Activated CD4-positive, alpha-beta T cell treated with anti-CD3 and anti-CD28 coated beads for 36 hours (primary cell): ENCODE measurements at regions not wholly inside any gene's neighbourhood (a gene's known extent, or its start where the extent isn't known, plus 50 kb on each side); places are given as distances from the start of the nearest gene placed in this dataset.
"Not testable (repeated sequence)": the region's sequence is repeated elsewhere in the genome, so short reads cannot be mapped to it uniquely, and the experiment has no call there.

Experiments
- ATAC-seq: fragments of 200-7000 bp; cut with Tn5 transposase; one replicate; pipeline ENCODE4 v1.10.0; 2021; ENCODE audit warnings: mild to moderate bottlenecking, moderate library complexity
- CTCF ChIA-PET: fragments of 350-600 bp; sonication (Branson Sonifier 250); formaldehyde crosslinking; loops from one replicate; lab custom pipeline; 2021; ENCODE audit warnings: antibody characterized with exemption; lab: Charles Lee
- POLR2A ChIA-PET: fragments of 350-600 bp; sonication (Branson Sonifier 250); formaldehyde crosslinking; loops from one replicate; lab custom pipeline; 2021; ENCODE audit warnings: antibody characterized with exemption, inconsistent platforms; lab: Charles Lee
- DNase-seq: peaks from one replicate; pipeline ENCODE4 v3.0.0-alpha.2; 2020
- H3K27ac Mint-ChIP-seq: one replicate; pipeline ENCODE4 v1.8.0; 2021; ENCODE audit warnings: mixed read lengths
- H3K27me3 Mint-ChIP-seq: one replicate; pipeline ENCODE4 v1.8.0; 2021; ENCODE audit warnings: mixed read lengths
- H3K36me3 Mint-ChIP-seq: one replicate; pipeline ENCODE4 v1.8.0; 2021; ENCODE audit warnings: low read depth, mixed read lengths
- H3K4me1 Mint-ChIP-seq: one replicate; pipeline ENCODE4 v1.8.0; 2021; ENCODE audit warnings: mixed read lengths
- H3K4me3 Mint-ChIP-seq: one replicate; pipeline ENCODE4 v1.8.0; 2021; ENCODE audit warnings: mild to moderate bottlenecking, moderate library complexity, mixed read lengths
- H3K9me3 Mint-ChIP-seq: one replicate; pipeline ENCODE4 v1.8.0; 2021; ENCODE audit warnings: low read depth, mixed read lengths
- intact Hi-C, 2 experiments: fragments of 100-400 bp; cut with DNase I in 1 of 2; cut with micrococcal nuclease in 1 of 2; formaldehyde crosslinking; loops; one replicate each; pipeline versions ENCODE4 v1.14.2 to v1.15.1; 2022 to 2024; cut with DNase I, micrococcal nuclease

DNA sequence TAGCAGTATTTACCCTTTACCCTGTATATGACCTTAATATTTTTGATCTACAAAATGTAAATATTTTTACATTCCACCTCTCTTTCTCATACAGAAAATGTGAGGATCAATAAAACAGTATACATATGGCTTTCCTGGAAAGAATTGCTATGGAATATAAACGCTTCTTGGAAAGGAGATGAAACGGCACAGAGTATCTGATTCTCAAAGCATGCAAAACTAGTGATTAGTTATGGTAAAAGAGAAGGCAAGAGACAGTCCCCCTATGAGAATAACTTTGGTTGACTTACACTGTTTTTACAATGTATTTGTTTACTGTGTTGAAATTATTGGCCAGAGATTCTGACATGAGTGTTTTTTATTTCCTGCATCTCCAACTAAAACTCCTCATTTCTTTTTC is 204.6 kb upstream of the C21orf91 start:
- H3K36me3 Mint-ChIP-seq: no peaks in the 10 kb centered on the region
- ATAC-seq (no peak), DNase-seq (no peak)
- ChIA-PET CTCF (no interaction called here), POLR2A (no interaction called here)
- no peaks in the 10 kb centered on the region for H3K27me3 Mint-ChIP-seq
- H3K4me3 Mint-ChIP-seq: no peak overlapping the region
- intact Hi-C loops: no loop called here
- no peaks in the 10 kb centered on the region for H3K4me1 Mint-ChIP-seq
- no peaks in the 10 kb centered on the region for H3K9me3 Mint-ChIP-seq
- no peak overlapping the region for H3K27ac Mint-ChIP-seq

DNA sequence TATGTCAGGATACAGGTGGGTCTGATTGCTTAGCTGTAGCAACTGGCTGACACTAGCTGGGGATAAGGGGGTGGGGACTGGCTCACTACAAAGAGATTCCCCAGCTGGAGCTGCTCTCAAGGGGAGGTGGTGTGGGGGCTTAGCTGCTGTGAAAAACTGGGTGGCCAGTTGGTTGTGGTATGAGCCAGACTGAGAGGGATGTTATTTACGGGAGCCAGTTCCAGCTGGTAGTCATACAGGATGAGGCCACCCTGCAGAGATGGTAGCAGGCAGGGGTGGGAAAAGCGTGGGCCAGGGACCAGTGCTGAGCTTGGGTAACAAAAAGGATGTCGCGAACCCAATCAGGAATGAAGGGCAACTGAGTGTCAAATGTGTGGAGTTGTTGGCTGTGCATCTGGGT is 204.0 kb upstream of the C21orf91 start:
- Mint-ChIP-seq H3K9me3 (no peaks in the 10 kb centered on the region), H3K27me3 (no peaks in the 10 kb centered on the region), H3K27ac (no peak overlapping the region), H3K4me1 (no peaks in the 10 kb centered on the region), H3K36me3 (no peaks in the 10 kb centered on the region), H3K4me3 (no peak overlapping the region)
- intact Hi-C loops: no loop called here
- no peak for DNase-seq
- POLR2A ChIA-PET: no interaction called here
- ATAC-seq: no peak
- CTCF ChIA-PET: no interaction called here

DNA sequence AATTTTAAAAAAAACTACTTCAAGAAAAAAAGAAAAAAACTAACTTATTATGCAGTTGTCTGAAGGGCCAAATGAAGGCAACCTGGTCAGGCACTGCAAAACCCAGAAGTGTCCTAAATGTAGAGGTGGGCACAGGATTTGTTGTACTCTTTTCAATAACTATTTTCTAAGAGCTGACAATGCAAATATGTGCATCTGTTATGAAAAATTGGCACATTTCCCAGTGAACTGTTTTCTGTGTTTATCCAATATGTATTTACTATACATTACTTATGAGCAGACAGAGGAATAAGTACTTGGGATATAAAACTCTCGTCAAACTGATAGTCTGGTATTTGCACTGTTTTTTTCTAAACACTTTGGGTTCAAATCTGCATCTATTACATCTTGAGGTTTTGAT is 188.0 kb upstream of the C21orf91 start:
- intact Hi-C loops: no loop called here
- no peaks in the 10 kb centered on the region for H3K9me3 Mint-ChIP-seq
- H3K4me1 Mint-ChIP-seq: no peaks in the 10 kb centered on the region
- H3K36me3 Mint-ChIP-seq: no peaks in the 10 kb centered on the region
- ChIA-PET POLR2A (no interaction called here), CTCF (no interaction called here)
- no peak for DNase-seq
- H3K4me3 Mint-ChIP-seq: no peak overlapping the region
- no peak for ATAC-seq
- H3K27me3 Mint-ChIP-seq: no peaks in the 10 kb centered on the region
- H3K27ac Mint-ChIP-seq: no peak overlapping the region

DNA sequence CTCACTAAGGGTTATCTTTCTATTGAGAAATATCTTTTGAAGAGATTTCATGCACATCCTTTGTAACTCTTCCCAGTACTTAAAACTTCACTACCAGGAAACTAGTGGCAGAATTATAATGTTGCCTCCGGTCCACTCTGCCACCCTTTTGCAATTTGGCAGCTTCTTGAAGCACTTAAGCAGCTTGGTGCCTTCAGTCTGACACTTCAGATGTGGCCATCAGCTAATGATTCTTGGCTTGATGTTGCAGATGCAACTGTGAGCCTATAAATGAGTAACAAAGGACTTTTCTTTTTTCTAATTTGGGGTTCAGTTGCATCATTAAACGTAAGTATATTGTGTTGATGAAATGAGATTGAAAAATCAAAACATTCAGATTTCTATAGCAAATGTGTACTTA is 187.5 kb upstream of the C21orf91 start:
- no peaks in the 10 kb centered on the region for H3K27me3 Mint-ChIP-seq
- H3K4me3 Mint-ChIP-seq: no peak overlapping the region
- ChIA-PET POLR2A (no interaction called here), CTCF (no interaction called here)
- ATAC-seq (no peak), DNase-seq (no peak)
- no peaks in the 10 kb centered on the region for H3K36me3 Mint-ChIP-seq
- intact Hi-C loops: no loop called here
- no peaks in the 10 kb centered on the region for H3K4me1 Mint-ChIP-seq
- no peak overlapping the region for H3K27ac Mint-ChIP-seq
- no peaks in the 10 kb centered on the region for H3K9me3 Mint-ChIP-seq

DNA sequence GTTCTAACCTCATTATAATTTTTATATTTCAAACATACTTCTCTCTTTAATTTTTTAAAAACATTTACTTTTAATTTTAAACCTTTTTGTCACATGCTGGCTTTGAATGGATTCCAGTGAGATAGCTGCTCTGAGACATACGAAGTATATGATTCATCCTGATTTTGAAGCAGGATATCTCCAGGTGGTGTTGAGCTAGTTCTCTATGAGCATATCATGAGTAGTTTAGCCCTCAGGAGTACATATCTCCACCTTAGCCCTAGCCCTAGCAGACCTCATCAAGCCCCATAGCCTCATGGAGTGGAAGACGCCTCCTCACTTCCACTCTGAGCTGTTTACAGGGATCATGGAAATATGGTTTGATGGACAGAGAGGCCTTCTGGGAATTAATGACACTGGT is 183.2 kb upstream of the C21orf91 start:
- POLR2A ChIA-PET: no interaction called here
- Mint-ChIP-seq H3K27ac (no peak overlapping the region), H3K9me3 (no peaks in the 10 kb centered on the region), H3K4me3 (no peak overlapping the region), H3K27me3 (no peaks in the 10 kb centered on the region), H3K4me1 (no peaks in the 10 kb centered on the region), H3K36me3 (no peaks in the 10 kb centered on the region)
- ATAC-seq (no peak), DNase-seq (no peak)
- intact Hi-C loops: no loop called here
- CTCF ChIA-PET: no interaction called here

DNA sequence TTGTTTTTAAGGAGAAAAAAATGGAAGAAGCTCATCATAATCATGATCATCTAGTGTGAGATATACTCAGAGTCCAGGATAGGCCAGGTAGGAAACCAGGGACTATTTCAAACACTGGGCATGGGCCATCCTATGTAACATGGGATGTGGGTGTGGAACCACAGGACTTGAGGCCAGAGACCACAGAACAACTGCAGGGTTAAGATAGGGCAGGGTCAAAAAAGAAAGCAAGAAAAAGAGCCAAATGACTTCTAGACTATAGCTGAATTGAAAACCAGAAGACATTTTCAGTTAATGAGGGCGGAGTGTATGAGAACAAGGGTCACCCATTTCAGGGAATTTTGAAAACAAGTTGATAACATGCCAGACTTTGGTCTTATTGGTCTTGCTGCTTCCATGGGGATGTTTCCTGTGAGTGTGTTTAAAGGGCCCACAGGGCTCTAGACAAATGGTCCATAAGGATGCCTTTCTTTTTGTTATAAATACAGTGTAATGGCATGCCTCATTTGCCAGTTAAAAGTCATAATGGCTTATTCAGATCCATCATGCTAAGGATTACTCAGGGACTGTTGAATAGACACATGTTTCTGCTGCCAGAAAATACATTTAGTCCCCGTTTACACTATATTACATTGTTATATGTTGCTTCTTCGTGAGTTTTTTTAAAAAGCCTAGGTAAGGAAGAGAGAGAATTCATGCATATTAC is 182.0 kb upstream of the C21orf91 start:
- no peak for DNase-seq
- intact Hi-C loops: no loop called here
- no peak for ATAC-seq
- no peaks in the 10 kb centered on the region for H3K9me3 Mint-ChIP-seq
- H3K27ac Mint-ChIP-seq: no peak overlapping the region
- H3K4me1 Mint-ChIP-seq: no peaks in the 10 kb centered on the region
- CTCF ChIA-PET: no interaction called here
- no peaks in the 10 kb centered on the region for H3K27me3 Mint-ChIP-seq
- H3K4me3 Mint-ChIP-seq: no peak overlapping the region
- no peaks in the 10 kb centered on the region for H3K36me3 Mint-ChIP-seq
- POLR2A ChIA-PET: no interaction called here

DNA sequence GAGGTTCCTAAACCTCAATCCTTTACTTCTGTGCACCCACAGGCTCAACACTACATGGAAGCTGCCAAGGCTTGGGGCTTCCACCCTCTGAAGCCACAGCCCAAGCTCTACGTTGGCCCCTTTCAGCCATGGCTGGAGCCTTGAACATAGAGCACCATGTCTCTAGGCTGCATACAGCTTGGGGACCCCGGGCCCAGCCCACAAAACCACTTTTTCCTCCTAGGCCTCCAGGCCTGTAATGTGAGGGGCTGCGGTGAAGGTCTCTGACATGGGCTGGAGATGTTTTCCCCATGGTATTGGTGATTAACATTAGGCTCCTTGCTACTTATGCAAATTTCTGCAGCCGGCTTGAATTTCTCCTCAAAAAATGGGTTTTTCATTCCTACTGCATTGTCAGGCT is 179.4 kb upstream of the C21orf91 start:
- H3K27ac Mint-ChIP-seq, H3K27me3 Mint-ChIP-seq, DNase-seq, POLR2A ChIA-PET, ATAC-seq, CTCF ChIA-PET, H3K4me3 Mint-ChIP-seq, intact Hi-C loops, H3K4me1 Mint-ChIP-seq, H3K9me3 Mint-ChIP-seq, H3K36me3 Mint-ChIP-seq: not testable (repeated sequence)

DNA sequence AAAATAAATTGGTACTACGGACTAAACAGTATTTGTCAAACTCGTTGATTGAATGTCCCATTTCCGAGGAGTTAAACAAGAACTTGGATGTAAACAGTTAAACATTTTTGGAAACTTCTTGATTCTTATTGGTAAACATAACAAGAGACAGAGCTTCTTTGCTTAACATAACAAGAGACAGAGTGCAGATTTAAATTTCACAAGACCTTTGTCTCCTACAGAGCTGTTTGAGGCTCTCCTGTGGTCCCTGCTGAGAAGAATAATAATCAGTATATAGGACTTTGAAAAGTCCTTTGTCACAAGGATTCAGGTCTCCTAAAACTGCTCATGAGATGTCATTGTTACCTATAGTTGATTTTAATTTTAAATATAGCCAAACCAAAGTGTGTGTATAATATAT is 170.6 kb upstream of the C21orf91 start:
- no peak for DNase-seq

DNA sequence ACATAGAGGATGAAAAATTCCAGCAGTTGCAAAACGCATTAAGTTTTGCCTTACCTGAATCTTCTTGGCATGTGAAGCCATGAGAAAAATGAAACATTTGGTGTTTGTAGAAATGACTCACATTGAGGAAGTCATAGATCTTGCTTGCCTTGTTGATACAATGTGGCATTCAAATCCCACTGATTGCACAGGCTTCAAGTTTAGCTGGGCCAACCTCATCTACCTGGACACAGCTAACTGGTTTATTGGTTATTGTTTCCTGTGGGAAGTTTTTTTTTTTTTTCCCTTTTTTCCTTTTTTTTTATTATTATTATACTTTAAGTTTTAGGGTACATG is 168.9 kb upstream of the C21orf91 start:
- DNase-seq (no peak), ATAC-seq (no peak)
- POLR2A ChIA-PET: no interaction called here
- Mint-ChIP-seq H3K27ac (no peak overlapping the region), H3K9me3 (no peaks in the 10 kb centered on the region), H3K27me3 (peaks cover 4% of the 10 kb centered on the region), H3K4me3 (no peak overlapping the region), H3K4me1 (no peaks in the 10 kb centered on the region), H3K36me3 (no peaks in the 10 kb centered on the region)
- intact Hi-C loops: no loop called here
- CTCF ChIA-PET: no interaction called here

More for the DNA sequence above, 170.6 kb upstream of the C21orf91 start:
- ATAC-seq: no peak
- CTCF ChIA-PET: no interaction called here
- POLR2A ChIA-PET: no interaction called here
- no peaks in the 10 kb centered on the region for H3K4me1 Mint-ChIP-seq
- H3K36me3 Mint-ChIP-seq: no peaks in the 10 kb centered on the region
- H3K27ac Mint-ChIP-seq: no peak overlapping the region
- peaks cover 3% of the 10 kb centered on the region for H3K9me3 Mint-ChIP-seq
- intact Hi-C loops: no loop called here
- peaks cover 4% of the 10 kb centered on the region for H3K27me3 Mint-ChIP-seq
- no peak overlapping the region for H3K4me3 Mint-ChIP-seq

DNA sequence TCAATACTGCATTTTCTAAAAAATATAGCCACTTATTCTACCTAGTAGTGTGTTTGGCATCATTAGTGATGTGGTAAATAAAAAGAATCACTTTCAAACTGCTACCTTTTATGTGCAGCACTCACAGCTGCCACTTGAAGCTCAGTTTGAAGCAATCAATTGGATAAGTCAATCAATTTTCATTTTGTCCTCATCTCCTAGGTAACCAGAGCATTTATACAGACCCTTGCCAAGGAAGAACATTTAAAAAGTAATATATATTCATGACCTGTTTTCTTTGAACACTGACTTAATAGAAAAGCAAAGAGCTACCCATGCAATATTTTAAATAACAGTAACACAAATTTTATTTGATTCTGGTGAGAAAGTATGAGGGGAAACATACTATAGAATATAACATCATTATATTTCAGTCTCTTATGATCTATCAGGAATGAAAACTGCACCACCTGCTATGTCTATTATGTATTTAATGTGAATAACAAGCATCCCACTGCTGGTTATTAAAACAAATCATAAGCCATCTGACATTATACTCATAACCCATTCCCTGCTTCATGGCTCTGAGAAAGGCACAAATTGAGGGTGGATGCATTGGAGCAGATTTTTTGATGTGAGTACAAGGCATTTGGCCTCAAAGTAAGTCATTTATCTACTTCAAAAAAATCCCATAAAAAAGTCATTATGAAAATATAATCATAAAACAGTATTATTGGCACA is 168.4 kb upstream of the C21orf91 start:
- DNase-seq (no peak), ATAC-seq (no peak)
- intact Hi-C loops: no loop called here
- no peak overlapping the region for H3K4me3 Mint-ChIP-seq
- no peaks in the 10 kb centered on the region for H3K36me3 Mint-ChIP-seq
- H3K27ac Mint-ChIP-seq: no peak overlapping the region
- ChIA-PET POLR2A (no interaction called here), CTCF (interaction anchor here (0.6 kb wide), 1 partner anchor 318 kb away, joined by 3 read pairs; no protein-coding TSS in a partner anchor)
- H3K27me3 Mint-ChIP-seq: peaks cover 4% of the 10 kb centered on the region
- no peaks in the 10 kb centered on the region for H3K9me3 Mint-ChIP-seq
- H3K4me1 Mint-ChIP-seq: no peaks in the 10 kb centered on the region

DNA sequence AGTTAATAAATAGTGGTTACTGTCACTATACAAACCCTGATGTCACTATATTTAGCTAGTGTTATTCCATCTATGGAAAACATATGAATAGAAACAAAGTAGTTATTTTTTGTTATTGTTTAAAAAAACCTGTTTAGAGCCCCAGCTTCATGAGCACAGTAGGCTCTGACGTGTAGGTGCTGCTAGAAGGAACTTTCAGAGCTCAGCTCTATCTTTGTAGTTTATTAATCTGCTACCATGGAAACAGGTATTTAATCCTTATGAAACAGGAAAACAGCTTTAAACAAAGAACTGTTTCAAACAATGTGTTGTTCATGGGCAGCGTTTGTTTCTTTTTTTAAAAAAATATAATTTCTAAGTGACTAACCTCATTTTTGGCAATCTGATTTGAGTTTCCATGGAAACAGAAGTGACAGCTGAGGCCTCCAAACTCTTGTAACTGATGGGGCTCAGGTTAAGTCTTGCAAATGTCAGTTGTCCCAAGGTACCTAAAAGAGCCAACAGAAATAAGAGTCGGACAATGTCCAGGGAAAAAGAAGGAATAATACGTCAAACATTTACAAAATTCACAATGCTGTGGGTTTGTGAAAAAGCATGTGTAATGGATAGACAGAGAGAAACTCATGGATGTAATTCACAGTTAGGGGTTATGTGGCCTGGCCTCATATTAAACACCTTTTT is 162.0 kb upstream of the C21orf91 start:
- Mint-ChIP-seq H3K27me3 (no peaks in the 10 kb centered on the region), H3K36me3 (no peaks in the 10 kb centered on the region), H3K9me3 (no peaks in the 10 kb centered on the region)

DNA sequence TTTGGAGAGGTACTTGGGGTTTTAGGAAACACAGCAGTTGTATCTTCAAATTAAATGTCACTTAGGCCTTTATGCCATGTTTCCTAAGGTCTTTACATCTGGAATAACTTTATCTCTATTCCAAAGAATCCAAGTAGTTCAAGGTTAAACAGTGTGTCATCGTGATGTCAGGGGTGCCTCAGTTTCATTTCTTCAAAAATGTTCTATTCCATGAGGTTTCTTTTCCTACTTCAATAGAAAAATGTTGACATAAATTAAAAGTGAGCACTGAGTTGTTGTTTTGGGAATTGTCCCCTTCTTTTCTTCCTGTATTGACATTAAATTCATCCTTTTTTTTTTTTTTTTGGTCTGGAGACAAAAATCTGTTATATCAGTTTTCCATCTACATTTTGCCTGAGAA is 160.6 kb upstream of the C21orf91 start:
- no peaks in the 10 kb centered on the region for H3K9me3 Mint-ChIP-seq
- ATAC-seq: no peak
- ChIA-PET POLR2A (no interaction called here), CTCF (no interaction called here)
- no peaks in the 10 kb centered on the region for H3K27me3 Mint-ChIP-seq
- no peak for DNase-seq
- no peak overlapping the region for H3K27ac Mint-ChIP-seq
- no peak overlapping the region for H3K4me3 Mint-ChIP-seq
- intact Hi-C loops: no loop called here
- no peaks in the 10 kb centered on the region for H3K36me3 Mint-ChIP-seq
- no peaks in the 10 kb centered on the region for H3K4me1 Mint-ChIP-seq

More for the DNA sequence above, 162.0 kb upstream of the C21orf91 start:
- Mint-ChIP-seq H3K4me3 (no peak overlapping the region), H3K4me1 (no peaks in the 10 kb centered on the region), H3K27ac (no peak overlapping the region)
- POLR2A ChIA-PET: no interaction called here
- CTCF ChIA-PET: no interaction called here
- DNase-seq: no peak
- no peak for ATAC-seq
- intact Hi-C loops: no loop called here
